MM.1S (cell line): ENCODE measurements at regions not wholly inside any gene's neighbourhood (a gene's known extent, or its start where the extent isn't known, plus 50 kb on each side); places are given as distances from the start of the nearest gene placed in this dataset.

Source experiments
- EZH2 ChIP-seq: fragments of 300-600 bp; sonication (generic); optimal IDR thresholded peaks from 2 replicates; pipeline ENCODE3; 2017; ENCODE audit warnings: low read depth, mild to moderate bottlenecking, antibody characterized with exemption, low read length, mixed read lengths
- TF ChIP-seq, protein P1 (sequence below): fragments of 300-600 bp; sonication (generic); IDR thresholded peaks from 2 replicates; pipeline ENCODE4 v1.5.1; 2016; ENCODE audit warnings: antibody characterized with exemption, low read length, mixed read lengths

- TF ChIP-seq, protein P1, sequence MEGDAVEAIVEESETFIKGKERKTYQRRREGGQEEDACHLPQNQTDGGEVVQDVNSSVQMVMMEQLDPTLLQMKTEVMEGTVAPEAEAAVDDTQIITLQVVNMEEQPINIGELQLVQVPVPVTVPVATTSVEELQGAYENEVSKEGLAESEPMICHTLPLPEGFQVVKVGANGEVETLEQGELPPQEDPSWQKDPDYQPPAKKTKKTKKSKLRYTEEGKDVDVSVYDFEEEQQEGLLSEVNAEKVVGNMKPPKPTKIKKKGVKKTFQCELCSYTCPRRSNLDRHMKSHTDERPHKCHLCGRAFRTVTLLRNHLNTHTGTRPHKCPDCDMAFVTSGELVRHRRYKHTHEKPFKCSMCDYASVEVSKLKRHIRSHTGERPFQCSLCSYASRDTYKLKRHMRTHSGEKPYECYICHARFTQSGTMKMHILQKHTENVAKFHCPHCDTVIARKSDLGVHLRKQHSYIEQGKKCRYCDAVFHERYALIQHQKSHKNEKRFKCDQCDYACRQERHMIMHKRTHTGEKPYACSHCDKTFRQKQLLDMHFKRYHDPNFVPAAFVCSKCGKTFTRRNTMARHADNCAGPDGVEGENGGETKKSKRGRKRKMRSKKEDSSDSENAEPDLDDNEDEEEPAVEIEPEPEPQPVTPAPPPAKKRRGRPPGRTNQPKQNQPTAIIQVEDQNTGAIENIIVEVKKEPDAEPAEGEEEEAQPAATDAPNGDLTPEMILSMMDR: no peak
- no peak for TF ChIP-seq EZH2
Measured at GRCh38 chr12:67909681-67910080, 79.6 kb upstream of the IFNG-AS1 start.
